ENCODE measurements at regions not wholly inside any gene's neighbourhood (a gene's known extent, or its start where the extent isn't known, plus 50 kb on each side); places are given as distances from the start of the nearest gene placed in this dataset.

DNA sequence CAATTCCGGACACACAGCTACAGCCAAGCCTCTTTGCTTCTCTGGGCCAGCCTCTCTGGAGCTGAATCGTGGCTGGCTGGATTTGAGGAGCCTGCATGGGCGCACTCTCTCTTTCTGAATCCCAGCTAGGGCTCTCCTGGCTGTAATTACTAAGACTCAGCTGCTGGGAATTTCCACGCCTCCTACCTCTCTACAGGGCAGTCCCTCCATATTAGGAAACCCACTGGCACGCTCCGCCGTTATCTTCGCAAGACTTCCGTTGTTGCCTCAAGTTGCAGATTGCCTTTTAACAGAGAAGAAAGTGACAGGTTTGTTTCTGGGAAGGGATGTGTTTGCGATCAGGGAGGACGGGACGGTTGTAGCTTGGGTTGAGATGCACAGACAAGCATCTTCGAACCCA lies 188.4 kb upstream of the NLRP1 start:
- TF ChIP-seq, protein P1, sequence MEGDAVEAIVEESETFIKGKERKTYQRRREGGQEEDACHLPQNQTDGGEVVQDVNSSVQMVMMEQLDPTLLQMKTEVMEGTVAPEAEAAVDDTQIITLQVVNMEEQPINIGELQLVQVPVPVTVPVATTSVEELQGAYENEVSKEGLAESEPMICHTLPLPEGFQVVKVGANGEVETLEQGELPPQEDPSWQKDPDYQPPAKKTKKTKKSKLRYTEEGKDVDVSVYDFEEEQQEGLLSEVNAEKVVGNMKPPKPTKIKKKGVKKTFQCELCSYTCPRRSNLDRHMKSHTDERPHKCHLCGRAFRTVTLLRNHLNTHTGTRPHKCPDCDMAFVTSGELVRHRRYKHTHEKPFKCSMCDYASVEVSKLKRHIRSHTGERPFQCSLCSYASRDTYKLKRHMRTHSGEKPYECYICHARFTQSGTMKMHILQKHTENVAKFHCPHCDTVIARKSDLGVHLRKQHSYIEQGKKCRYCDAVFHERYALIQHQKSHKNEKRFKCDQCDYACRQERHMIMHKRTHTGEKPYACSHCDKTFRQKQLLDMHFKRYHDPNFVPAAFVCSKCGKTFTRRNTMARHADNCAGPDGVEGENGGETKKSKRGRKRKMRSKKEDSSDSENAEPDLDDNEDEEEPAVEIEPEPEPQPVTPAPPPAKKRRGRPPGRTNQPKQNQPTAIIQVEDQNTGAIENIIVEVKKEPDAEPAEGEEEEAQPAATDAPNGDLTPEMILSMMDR (IDR thresholded peaks at IDR 0.05; ENCODE audit: insufficient read depth, low read length): no peak
- TF ChIP-seq POLR2AphosphoS5 (IDR thresholded peaks at IDR 0.05; ENCODE audit: low read depth): no peak
- TF ChIP-seq, protein P2, sequence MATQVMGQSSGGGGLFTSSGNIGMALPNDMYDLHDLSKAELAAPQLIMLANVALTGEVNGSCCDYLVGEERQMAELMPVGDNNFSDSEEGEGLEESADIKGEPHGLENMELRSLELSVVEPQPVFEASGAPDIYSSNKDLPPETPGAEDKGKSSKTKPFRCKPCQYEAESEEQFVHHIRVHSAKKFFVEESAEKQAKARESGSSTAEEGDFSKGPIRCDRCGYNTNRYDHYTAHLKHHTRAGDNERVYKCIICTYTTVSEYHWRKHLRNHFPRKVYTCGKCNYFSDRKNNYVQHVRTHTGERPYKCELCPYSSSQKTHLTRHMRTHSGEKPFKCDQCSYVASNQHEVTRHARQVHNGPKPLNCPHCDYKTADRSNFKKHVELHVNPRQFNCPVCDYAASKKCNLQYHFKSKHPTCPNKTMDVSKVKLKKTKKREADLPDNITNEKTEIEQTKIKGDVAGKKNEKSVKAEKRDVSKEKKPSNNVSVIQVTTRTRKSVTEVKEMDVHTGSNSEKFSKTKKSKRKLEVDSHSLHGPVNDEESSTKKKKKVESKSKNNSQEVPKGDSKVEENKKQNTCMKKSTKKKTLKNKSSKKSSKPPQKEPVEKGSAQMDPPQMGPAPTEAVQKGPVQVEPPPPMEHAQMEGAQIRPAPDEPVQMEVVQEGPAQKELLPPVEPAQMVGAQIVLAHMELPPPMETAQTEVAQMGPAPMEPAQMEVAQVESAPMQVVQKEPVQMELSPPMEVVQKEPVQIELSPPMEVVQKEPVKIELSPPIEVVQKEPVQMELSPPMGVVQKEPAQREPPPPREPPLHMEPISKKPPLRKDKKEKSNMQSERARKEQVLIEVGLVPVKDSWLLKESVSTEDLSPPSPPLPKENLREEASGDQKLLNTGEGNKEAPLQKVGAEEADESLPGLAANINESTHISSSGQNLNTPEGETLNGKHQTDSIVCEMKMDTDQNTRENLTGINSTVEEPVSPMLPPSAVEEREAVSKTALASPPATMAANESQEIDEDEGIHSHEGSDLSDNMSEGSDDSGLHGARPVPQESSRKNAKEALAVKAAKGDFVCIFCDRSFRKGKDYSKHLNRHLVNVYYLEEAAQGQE (IDR thresholded peaks at IDR 0.05; ENCODE audit: insufficient replicate concordance, low read depth): no peak

All from HL-60 (cell line).